Omental fat pad (tissue), 3 donors: ENCODE measurements at regions not wholly inside any gene's neighbourhood (a gene's known extent, or its start where the extent isn't known, plus 50 kb on each side); places are given as distances from the start of the nearest gene placed in this dataset.

Experiments used
- ATAC-seq: fragments of 150-250 bp; one replicate; pipeline ENCODE4 v1.9.1; 2016; ENCODE audit warnings: mild to moderate bottlenecking, moderate library complexity; ENCODE audit not compliant: low FRiP score
- DNase-seq: peaks from one replicate; pipeline ENCODE4 v3.0.0-alpha.2; 2019; ENCODE audit warnings: low spot score
- TF ChIP-seq, protein P1 (sequence below), 3 donors: fragments of 450-650 bp; IDR thresholded peaks; one replicate each; pipeline ENCODE4 v1.5.1; 2016 to 2017; ENCODE audit warnings: antibody characterized with exemption in 3 of 3, mild to moderate bottlenecking in 3 of 3, moderate library complexity in 2 of 3

DNA sequence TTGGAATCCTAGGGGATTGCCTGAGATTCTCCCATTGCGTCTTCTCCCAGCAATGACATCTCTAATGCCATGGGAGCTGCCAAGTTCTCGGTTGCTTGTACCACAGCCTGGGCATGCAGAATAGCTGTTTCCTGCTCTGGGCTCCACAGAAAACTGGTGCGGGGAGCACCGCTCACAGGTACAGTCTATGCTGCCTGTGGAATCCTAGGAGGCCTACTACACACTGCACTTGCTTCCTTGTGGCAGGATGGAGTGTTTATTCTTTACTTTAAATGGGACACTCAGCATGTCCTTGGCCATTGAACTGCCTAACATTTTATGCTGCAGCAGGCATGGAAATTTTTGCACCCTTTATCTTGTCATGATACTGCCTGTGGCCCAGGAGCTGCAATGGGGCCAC is 378.8 kb upstream of the SHH start:
- ATAC-seq (no peak), DNase-seq (no peak)
- TF ChIP-seq, protein P1, sequence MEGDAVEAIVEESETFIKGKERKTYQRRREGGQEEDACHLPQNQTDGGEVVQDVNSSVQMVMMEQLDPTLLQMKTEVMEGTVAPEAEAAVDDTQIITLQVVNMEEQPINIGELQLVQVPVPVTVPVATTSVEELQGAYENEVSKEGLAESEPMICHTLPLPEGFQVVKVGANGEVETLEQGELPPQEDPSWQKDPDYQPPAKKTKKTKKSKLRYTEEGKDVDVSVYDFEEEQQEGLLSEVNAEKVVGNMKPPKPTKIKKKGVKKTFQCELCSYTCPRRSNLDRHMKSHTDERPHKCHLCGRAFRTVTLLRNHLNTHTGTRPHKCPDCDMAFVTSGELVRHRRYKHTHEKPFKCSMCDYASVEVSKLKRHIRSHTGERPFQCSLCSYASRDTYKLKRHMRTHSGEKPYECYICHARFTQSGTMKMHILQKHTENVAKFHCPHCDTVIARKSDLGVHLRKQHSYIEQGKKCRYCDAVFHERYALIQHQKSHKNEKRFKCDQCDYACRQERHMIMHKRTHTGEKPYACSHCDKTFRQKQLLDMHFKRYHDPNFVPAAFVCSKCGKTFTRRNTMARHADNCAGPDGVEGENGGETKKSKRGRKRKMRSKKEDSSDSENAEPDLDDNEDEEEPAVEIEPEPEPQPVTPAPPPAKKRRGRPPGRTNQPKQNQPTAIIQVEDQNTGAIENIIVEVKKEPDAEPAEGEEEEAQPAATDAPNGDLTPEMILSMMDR (IDR thresholded peaks at IDR 0.05), result no peak

DNA sequence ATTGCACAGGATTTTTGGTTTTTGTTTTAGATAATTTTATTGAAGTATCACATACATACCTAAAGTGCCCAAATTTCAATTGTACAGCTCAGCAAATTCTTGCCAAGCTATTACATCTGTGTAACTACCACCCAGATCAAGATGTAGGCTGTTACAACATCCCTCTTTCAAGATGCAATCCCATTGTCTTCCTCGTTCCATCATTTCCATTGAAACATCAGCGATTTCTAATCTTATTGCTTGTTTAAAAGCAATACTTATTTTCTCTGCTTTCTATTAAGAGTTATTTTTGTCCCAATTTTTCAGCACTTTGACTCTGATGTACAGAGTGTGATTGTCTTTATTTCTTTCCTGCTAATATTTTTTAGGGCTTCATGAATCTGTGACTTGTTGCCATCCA is 372.8 kb upstream of the SHH start:
- TF ChIP-seq, protein P1 (IDR thresholded peaks at IDR 0.05), result no peak
- ATAC-seq, result no peak
- DNase-seq, result no peak

DNA sequence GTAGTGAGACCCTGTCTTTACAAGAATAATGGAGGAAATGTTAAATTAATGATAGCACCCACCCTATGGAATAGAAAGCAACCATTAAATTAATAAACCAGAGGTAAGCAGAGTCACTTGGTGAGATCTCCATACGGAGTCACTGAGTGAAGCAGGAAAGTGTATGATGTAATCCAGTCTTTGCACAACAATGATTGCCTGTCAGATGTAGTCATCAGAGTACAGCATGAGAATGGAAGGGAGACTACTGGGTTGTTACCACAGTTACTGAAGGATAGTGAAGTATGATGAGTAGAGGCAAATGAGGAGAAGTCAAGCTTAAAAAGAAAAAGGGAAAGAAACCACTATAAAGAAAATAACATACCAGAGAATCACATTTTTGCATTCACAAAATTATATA is 371.9 kb upstream of the SHH start:
- TF ChIP-seq, protein P1 (IDR thresholded peaks at IDR 0.05), result no peak
- ATAC-seq, result no peak
- DNase-seq, result no peak

DNA sequence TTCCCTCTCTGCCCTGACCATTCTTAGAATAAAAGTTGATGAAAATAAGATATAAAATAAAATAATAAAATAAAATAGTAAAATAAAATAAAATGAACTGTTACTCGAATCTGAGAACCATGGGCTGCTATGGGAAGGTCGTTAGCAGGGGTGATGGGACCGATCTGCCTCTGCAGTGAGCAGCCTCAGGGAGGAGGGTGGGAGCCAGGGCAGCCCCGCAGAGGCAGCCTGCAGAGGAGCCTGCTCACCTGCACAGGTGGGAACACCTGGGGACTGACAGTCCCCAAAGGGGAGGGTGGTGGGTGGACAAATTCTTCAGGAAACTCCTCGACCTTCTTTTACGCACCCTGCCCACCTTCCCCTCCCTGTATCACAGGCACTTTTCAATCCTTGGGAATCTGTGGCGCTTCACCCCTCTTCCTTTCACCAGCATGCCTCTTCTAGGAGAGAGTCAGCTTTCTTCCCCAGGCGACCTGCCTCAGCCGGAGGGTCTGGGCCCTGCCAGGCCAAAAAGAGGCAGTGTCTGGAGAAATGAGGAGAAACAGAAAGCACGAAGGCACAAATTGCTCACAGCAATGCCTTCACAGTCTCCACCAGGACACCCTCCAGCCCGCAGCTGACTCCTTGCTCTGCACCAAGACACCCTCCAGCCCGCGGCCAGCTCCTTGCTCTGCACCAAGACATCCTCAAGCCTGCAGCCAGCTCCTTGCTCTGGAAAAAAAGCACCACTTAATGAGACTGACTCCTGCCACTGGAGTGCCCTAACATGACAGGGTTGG is 368.4 kb upstream of the SHH start:
- DNase-seq, result no peak
- ATAC-seq, result no peak
- TF ChIP-seq, protein P1 (IDR thresholded peaks at IDR 0.05), result no peak

DNA sequence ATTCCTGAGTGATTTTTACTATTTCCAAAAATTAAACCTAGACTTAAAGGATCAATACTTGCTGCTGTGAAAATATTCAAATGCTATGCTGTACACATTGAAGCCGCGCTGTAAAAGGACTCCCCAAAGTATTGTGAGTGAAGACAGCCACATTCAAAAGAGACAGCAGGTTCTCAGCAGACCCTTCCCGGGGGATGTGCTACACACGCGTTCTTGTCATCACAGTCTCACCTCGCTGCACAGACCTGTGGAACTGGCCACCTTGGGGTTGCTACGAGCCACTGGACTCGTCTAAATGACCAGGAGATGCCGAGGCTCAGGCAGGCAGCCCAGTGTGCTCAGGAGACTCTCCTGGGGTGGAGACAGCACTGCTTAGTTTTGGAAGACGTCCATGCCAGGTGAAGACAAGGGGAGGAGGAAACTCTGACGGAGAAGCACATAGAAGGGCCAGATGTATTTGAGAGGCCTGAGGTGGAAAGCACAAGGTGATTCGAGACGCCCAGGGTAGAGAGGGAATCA is 367.7 kb upstream of the SHH start:
- no peak for DNase-seq

DNA sequence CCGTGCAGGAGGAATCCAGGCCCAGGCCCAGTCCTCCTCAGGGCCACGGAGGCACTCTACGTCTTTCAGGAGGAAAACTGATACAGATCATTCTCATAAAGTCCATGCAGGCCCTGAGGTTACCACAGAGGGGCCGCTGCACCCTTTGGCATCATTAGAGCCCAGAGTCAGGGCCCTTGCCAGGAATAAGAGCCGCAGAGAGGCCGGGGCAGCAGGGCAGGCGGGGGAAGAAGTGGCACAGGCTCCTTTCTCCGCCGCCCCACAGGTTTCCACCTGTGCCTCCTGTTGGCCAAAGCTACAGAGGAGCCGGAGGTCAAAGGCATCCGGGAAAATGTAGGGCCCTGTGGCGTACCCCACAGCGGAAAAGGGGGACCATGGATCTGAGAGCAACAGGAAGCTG is 366.6 kb upstream of the SHH start:
- TF ChIP-seq, protein P1 (IDR thresholded peaks at IDR 0.05), result no peak
- DNase-seq (no peak), ATAC-seq (no peak)

More for the DNA sequence above, 367.7 kb upstream of the SHH start:
- ATAC-seq, result no peak
- TF ChIP-seq, protein P1 (IDR thresholded peaks at IDR 0.05), result no peak

DNA sequence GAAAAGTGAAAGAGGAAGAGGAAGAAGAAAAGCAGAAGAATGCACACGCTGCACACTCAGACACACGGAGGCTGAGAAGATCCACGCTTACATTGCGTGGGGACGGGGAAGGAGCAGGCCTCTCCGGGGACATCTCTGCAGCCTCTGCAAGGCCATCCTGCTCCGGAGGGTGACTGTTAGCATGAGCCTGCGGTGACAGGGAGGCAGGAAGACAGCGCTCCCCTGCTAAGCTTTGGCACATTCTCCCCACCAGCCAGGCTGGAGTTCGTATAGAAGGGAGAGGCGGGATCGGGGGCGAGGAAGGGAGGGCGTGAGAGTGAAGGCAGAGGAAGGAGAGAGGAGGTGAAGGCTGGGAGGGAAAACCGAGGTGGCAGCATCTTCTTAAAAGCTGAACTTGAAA is 366.0 kb upstream of the SHH start:
- TF ChIP-seq, protein P1 (IDR thresholded peaks at IDR 0.05), result no peak
- no peak for DNase-seq
- ATAC-seq, result no peak
